Stomach (tissue), 8 donors: ENCODE measurements at regions not wholly inside any gene's neighbourhood (a gene's known extent, or its start where the extent isn't known, plus 50 kb on each side); places are given as distances from the start of the nearest gene placed in this dataset.

Experiments
- DNase-seq, 2 donors: peaks; one replicate each; pipeline versions ENCODE4 v3.0.0 to v3.0.0-alpha.2; 2013 to 2019
- H3K27ac ChIP-seq, 5 donors: fragments of 200-600 bp in 4 of 5; sonication (generic) in 4 of 5; one replicate each; pipeline ENCODE4 v1.5.1; 2013 to 2019; ENCODE audit warnings: mild to moderate bottlenecking in 1 of 5, moderate library complexity in 1 of 5
- H3K27me3 ChIP-seq, 3 donors: fragments of 200-600 bp; sonication (generic); one replicate each; pipeline ENCODE4 v1.5.1; 2017 to 2019; ENCODE audit warnings: mixed run types in 1 of 3
- H3K36me3 ChIP-seq, 4 donors: fragments of 200-600 bp; sonication (generic); 1 replicate in 3 of 4; 2 replicates in 1 of 4; pipeline ENCODE4 v1.5.1; 2016 to 2019
- H3K4me1 ChIP-seq, 4 donors: fragments of 200-600 bp; sonication (generic); one replicate each; pipeline ENCODE4 v1.5.1; 2016 to 2019
- H3K4me3 ChIP-seq, 4 donors: fragments of 200-600 bp; sonication (generic) in 3 of 4; one replicate each; pipeline ENCODE4 v1.5.1; 2016 to 2019; ENCODE audit warnings: mild to moderate bottlenecking in 1 of 4
- H3K9me3 ChIP-seq, 4 donors: fragments of 200-600 bp; sonication (generic); one replicate each; pipeline ENCODE4 v1.5.1; 2016 to 2019
- CTCF ChIP-seq, 7 experiments: fragments of 450-650 bp in 4 of 7; fragments of 200-600 bp in 3 of 7; sonication (generic) in 3 of 7; IDR thresholded peaks; one replicate each; pipeline ENCODE4 v1.5.1; 2016 to 2019; ENCODE audit warnings: antibody characterized with exemption in 7 of 7, control low read depth in 2 of 7, mild to moderate bottlenecking in 1 of 7
- EP300 ChIP-seq: sonication (generic); formaldehyde crosslinking; IDR thresholded peaks from one replicate; pipeline ENCODE4 v1.6.1; 2017; ENCODE audit warnings: antibody characterized with exemption
- POLR2A ChIP-seq, 4 donors: fragments of 450-650 bp; IDR thresholded peaks; one replicate each; pipeline ENCODE4 v1.6.1; 2016; ENCODE audit warnings: antibody characterized with exemption in 4 of 4, control low read depth in 2 of 4, mild to moderate bottlenecking in 1 of 4, moderate library complexity in 1 of 4
- POLR2AphosphoS5 ChIP-seq, 3 donors: sonication (generic); formaldehyde crosslinking; IDR thresholded peaks; one replicate each; pipeline ENCODE4 v1.6.1; 2016; ENCODE audit warnings: antibody characterized with exemption in 3 of 3
- WGBS, 5 donors: extraction: QIAGEN DNeasy Blood & Tissue Kit in 3 of 5; methylation state at CpG; one replicate each; pipeline versions ENCODE4 v1.1.5 to v1.1.7; 2013 to 2018; 5-methylcytosine and 5-hydroxymethylcytosine counted together
- intact Hi-C: fragments of 100-400 bp; cut with DNase I; formaldehyde crosslinking; loops from one replicate; pipeline ENCODE4 v1.15.1; 2023; ENCODE audit warnings: low total_unique reads
- donor health status: healthy with polysubstance abuse.
- donor health status: Bipolar disorder and iron deficiency.
- donor health status: healthy.

- no peak overlapping the region for H3K4me3 ChIP-seq
- H3K4me1 ChIP-seq = peaks cover 0 to 9% (median 0%) of the 10 kb centered on the region in 4 donors
- H3K27ac ChIP-seq = peak overlapping the region in 2 of 5 donors; percentile 12 to 55
- H3K36me3 ChIP-seq = no peaks in the 10 kb centered on the region
- 77 to 85% (median 83%) methylated on average over 4 to 5 of the region's 5 CpGs for WGBS, 5 donors
- no peaks in the 10 kb centered on the region for H3K9me3 ChIP-seq
- peak in 1 of 2 donors; percentile 10 for DNase-seq
- no peaks in the 10 kb centered on the region for H3K27me3 ChIP-seq
- intact Hi-C loops = no loop called here
- TF ChIP-seq CTCF (IDR thresholded peaks at IDR 0.05) (no peak), POLR2A (IDR thresholded peaks at IDR 0.05) (no peak), POLR2AphosphoS5 (IDR thresholded peaks at IDR 0.05) (no peak)
Measured at GRCh38 chr17:55617441-55617840, 105.2 kb downstream of the TMEM100 start.

GRCh38 chr17:55614061-55614460 is 102.8 kb upstream of the SMIM36 start:
- H3K9me3 ChIP-seq = no peaks in the 10 kb centered on the region
- H3K36me3 ChIP-seq = no peaks in the 10 kb centered on the region
- intact Hi-C loops = no loop called here
- DNase-seq = no peak
- H3K4me3 ChIP-seq = no peak overlapping the region
- WGBS, 5 donors = 81 to 90% (median 81%) methylated on average over 2 of the region's 2 CpGs
- H3K27me3 ChIP-seq = no peaks in the 10 kb centered on the region
- no peak overlapping the region for H3K27ac ChIP-seq
- H3K4me1 ChIP-seq = peaks cover 5 to 37% (median 9%) of the 10 kb centered on the region in 4 donors
- no peak for TF ChIP-seq POLR2AphosphoS5 (IDR thresholded peaks at IDR 0.05)
- no peak for TF ChIP-seq CTCF (IDR thresholded peaks at IDR 0.05)
- no peak for TF ChIP-seq EP300
- TF ChIP-seq POLR2A (IDR thresholded peaks at IDR 0.05) = no peak

GRCh38 chr17:55612691-55613141 is 101.5 kb upstream of the SMIM36 start:
- intact Hi-C loops = no loop called here
- H3K27me3 ChIP-seq = no peaks in the 10 kb centered on the region
- H3K4me1 ChIP-seq = peaks cover 5 to 50% (median 13%) of the 10 kb centered on the region in 4 donors
- H3K9me3 ChIP-seq = no peaks in the 10 kb centered on the region
- no peaks in the 10 kb centered on the region for H3K36me3 ChIP-seq
- H3K4me3 ChIP-seq = no peak overlapping the region
- 54 to 64% (median 56%) methylated on average over 6 of the region's 6 CpGs for WGBS, 5 donors
- peak overlapping the region in 3 of 5 donors; percentile 11 to 36 (median 12) for H3K27ac ChIP-seq
- TF ChIP-seq EP300 (no peak), POLR2A (IDR thresholded peaks at IDR 0.05) (no peak), POLR2AphosphoS5 (IDR thresholded peaks at IDR 0.05) (no peak), CTCF (IDR thresholded peaks at IDR 0.05) (no peak)
- DNase-seq = peak in 1 of 2 donors; percentile 70

GRCh38 chr17:55607731-55608341 is 96.6 kb upstream of the SMIM36 start:
- peak overlapping the region in 4 of 5 donors; percentile 63 to 76 (median 73) for H3K27ac ChIP-seq
- WGBS, 5 donors = 13 to 29% (median 19%) methylated on average over 2 of the region's 2 CpGs
- no peaks in the 10 kb centered on the region for H3K27me3 ChIP-seq
- no peak overlapping the region for H3K4me3 ChIP-seq
- H3K36me3 ChIP-seq = no peaks in the 10 kb centered on the region
- DNase-seq = peak; percentile 67 to 79
- peaks cover 5 to 66% (median 19%) of the 10 kb centered on the region in 4 donors for H3K4me1 ChIP-seq
- TF ChIP-seq POLR2A (IDR thresholded peaks at IDR 0.05) = no peak
- peak; percentile 60 to 86 (median 65) for TF ChIP-seq POLR2AphosphoS5 (IDR thresholded peaks at IDR 0.05)
- H3K9me3 ChIP-seq = no peaks in the 10 kb centered on the region
- intact Hi-C loops = no loop called here

GRCh38 chr17:55606488-55606815 is 95.2 kb upstream of the SMIM36 start:
- TF ChIP-seq POLR2A (IDR thresholded peaks at IDR 0.05) = no peak
- no peak for TF ChIP-seq POLR2AphosphoS5 (IDR thresholded peaks at IDR 0.05)
- TF ChIP-seq CTCF (IDR thresholded peaks at IDR 0.05) = no peak
- no peak for TF ChIP-seq EP300
- no peaks in the 10 kb centered on the region for H3K9me3 ChIP-seq
- H3K36me3 ChIP-seq = no peaks in the 10 kb centered on the region
- peaks cover 0 to 5% (median 0%) of the 10 kb centered on the region in 3 donors for H3K27me3 ChIP-seq
- peak in 1 of 2 donors; percentile 65 for DNase-seq
- intact Hi-C loops = no loop called here
- H3K27ac ChIP-seq = peak overlapping the region in 4 of 5 donors; percentile 63 to 76 (median 73)
- 50 to 65% (median 57%) methylated on average over 1 of the region's 1 CpG for WGBS, 5 donors
- H3K4me1 ChIP-seq = peaks cover 5 to 57% (median 19%) of the 10 kb centered on the region in 4 donors
- H3K4me3 ChIP-seq = no peak overlapping the region
